ENCODE measurements at regions not wholly inside any gene's neighbourhood (a gene's known extent, or its start where the extent isn't known, plus 50 kb on each side); places are given as distances from the start of the nearest gene placed in this dataset.

- H3K4me1 Mint-ChIP-seq, result no peaks in the 10 kb centered on the region
- H3K9me3 ChIP-seq (replicated peaks in 1 of 2; ENCODE audit: control insufficient read depth in 1 of 2, insufficient read depth in 1 of 2, low read length in 2 of 2), result no peaks in the 10 kb centered on the region
- H3K4me1 ChIP-seq (ENCODE audit: control insufficient read depth in 1 of 2, insufficient read depth in 2 of 2, low read length in 2 of 2), result no peaks in the 10 kb centered on the region
- H3K9me3 Mint-ChIP-seq, result peaks cover 0 to 3% (median 2%) of the 10 kb centered on the region in 7 donors
- no peaks in the 10 kb centered on the region for H3K79me2 ChIP-seq (ENCODE audit: insufficient read depth, low read length)
- no peak overlapping the region for H2AFZ ChIP-seq (ENCODE audit: insufficient read depth, low read depth, low read length, poor library complexity, severe bottlenecking)
- no peaks in the 10 kb centered on the region for H4K20me1 ChIP-seq (ENCODE audit: insufficient read depth, low read length)
- 88% methylated on average over 2 of the region's 8 CpGs for WGBS (ENCODE audit: insufficient coverage)
- no peaks in the 10 kb centered on the region for H3K27me3 ChIP-seq (ENCODE audit: control insufficient read depth in 2 of 2, insufficient read depth in 2 of 2, low read length in 2 of 2)
- intact Hi-C loops (cut with micrococcal nuclease), result no loop called here
- TF ChIP-seq, protein P1, sequence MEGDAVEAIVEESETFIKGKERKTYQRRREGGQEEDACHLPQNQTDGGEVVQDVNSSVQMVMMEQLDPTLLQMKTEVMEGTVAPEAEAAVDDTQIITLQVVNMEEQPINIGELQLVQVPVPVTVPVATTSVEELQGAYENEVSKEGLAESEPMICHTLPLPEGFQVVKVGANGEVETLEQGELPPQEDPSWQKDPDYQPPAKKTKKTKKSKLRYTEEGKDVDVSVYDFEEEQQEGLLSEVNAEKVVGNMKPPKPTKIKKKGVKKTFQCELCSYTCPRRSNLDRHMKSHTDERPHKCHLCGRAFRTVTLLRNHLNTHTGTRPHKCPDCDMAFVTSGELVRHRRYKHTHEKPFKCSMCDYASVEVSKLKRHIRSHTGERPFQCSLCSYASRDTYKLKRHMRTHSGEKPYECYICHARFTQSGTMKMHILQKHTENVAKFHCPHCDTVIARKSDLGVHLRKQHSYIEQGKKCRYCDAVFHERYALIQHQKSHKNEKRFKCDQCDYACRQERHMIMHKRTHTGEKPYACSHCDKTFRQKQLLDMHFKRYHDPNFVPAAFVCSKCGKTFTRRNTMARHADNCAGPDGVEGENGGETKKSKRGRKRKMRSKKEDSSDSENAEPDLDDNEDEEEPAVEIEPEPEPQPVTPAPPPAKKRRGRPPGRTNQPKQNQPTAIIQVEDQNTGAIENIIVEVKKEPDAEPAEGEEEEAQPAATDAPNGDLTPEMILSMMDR (IDR thresholded peaks at IDR 0.05), result no peak
- H3K4me3 Mint-ChIP-seq, result no peak overlapping the region
- DNase-seq, result no peak
- H3K36me3 ChIP-seq (replicated peaks in 1 of 2; ENCODE audit: control insufficient read depth in 1 of 2, insufficient read depth in 2 of 2, low read length in 2 of 2), result no peaks in the 10 kb centered on the region
- no peak overlapping the region for H3K4me3 ChIP-seq (replicated peaks in 1 of 3; ENCODE audit: low read depth in 2 of 3, low read length in 3 of 3)
- no peak overlapping the region for H3K27ac Mint-ChIP-seq
- peaks cover 0 to 5% (median 3%) of the 10 kb centered on the region in 3 donors for H3K27me3 Mint-ChIP-seq (ENCODE audit: low read depth in 3 of 3)
- no peaks in the 10 kb centered on the region for H3K36me3 Mint-ChIP-seq
- no peak overlapping the region for H3K27ac ChIP-seq (ENCODE audit: low read depth in 1 of 2, low read length in 2 of 2)
- no peak overlapping the region for H3K9ac ChIP-seq (ENCODE audit: insufficient read depth, low read length, poor library complexity, severe bottlenecking)
- H3K4me2 ChIP-seq (replicated peaks; ENCODE audit: extremely low read depth, low read length, poor library complexity, severe bottlenecking), result no peak overlapping the region
Measured at GRCh38 chr9:8244505-8245092, 445.0 kb upstream of the DMAC1 start.

DNA sequence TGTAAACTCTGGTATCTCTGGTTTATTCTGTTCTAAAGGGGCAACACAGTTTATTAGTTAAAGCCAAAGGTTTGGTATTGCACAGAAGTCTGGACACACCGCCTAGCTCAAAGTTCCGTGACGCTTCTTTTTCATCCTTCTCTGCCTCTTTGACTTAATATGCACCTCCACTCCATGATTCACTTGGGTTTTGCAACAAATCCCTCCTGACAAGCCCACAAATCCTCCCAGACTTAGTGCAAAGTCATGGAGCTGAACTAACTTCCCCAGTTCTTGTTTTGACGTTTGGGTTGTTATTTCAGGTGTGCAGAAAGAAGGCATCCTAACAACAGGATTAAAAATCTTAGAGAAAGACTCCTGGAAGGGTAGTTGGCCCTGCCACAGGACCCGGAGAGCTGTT lies 441.6 kb upstream of the DMAC1 start:
- H3K9me3 Mint-ChIP-seq, result peaks cover 0 to 4% (median 0%) of the 10 kb centered on the region in 7 donors
- H3K27me3 ChIP-seq (ENCODE audit: control insufficient read depth in 2 of 2, insufficient read depth in 2 of 2, low read length in 2 of 2), result no peaks in the 10 kb centered on the region
- H3K9ac ChIP-seq (ENCODE audit: insufficient read depth, low read length, poor library complexity, severe bottlenecking), result no peak overlapping the region
- no peak for DNase-seq
- no peak overlapping the region for H2AFZ ChIP-seq (ENCODE audit: insufficient read depth, low read depth, low read length, poor library complexity, severe bottlenecking)
- peaks cover 0 to 5% (median 0%) of the 10 kb centered on the region in 3 donors for H3K27me3 Mint-ChIP-seq (ENCODE audit: low read depth in 3 of 3)
- TF ChIP-seq, protein P1 (IDR thresholded peaks at IDR 0.05), result no peak
- no peak overlapping the region for H3K4me2 ChIP-seq (replicated peaks; ENCODE audit: extremely low read depth, low read length, poor library complexity, severe bottlenecking)
- no peaks in the 10 kb centered on the region for H3K36me3 Mint-ChIP-seq
- H3K27ac Mint-ChIP-seq, result no peak overlapping the region
- no peak overlapping the region for H3K27ac ChIP-seq (ENCODE audit: low read depth in 1 of 2, low read length in 2 of 2)
- no peaks in the 10 kb centered on the region for H3K9me3 ChIP-seq (replicated peaks in 1 of 2; ENCODE audit: control insufficient read depth in 1 of 2, insufficient read depth in 1 of 2, low read length in 2 of 2)
- H4K20me1 ChIP-seq (ENCODE audit: insufficient read depth, low read length), result no peaks in the 10 kb centered on the region
- no peaks in the 10 kb centered on the region for H3K4me1 Mint-ChIP-seq
- no peaks in the 10 kb centered on the region for H3K36me3 ChIP-seq (replicated peaks in 1 of 2; ENCODE audit: control insufficient read depth in 1 of 2, insufficient read depth in 2 of 2, low read length in 2 of 2)
- H3K4me1 ChIP-seq (ENCODE audit: control insufficient read depth in 1 of 2, insufficient read depth in 2 of 2, low read length in 2 of 2), result no peaks in the 10 kb centered on the region
- intact Hi-C loops (cut with micrococcal nuclease), result no loop called here
- no peak overlapping the region for H3K4me3 Mint-ChIP-seq
- H3K4me3 ChIP-seq (replicated peaks in 1 of 3; ENCODE audit: low read depth in 2 of 3, low read length in 3 of 3), result no peak overlapping the region
- H3K79me2 ChIP-seq (ENCODE audit: insufficient read depth, low read length), result no peaks in the 10 kb centered on the region
- 79% methylated on average over 4 of the region's 5 CpGs for WGBS (ENCODE audit: insufficient coverage)
